CD8-positive, alpha-beta memory T cell (primary cell): ENCODE measurements at regions not wholly inside any gene's neighbourhood (a gene's known extent, or its start where the extent isn't known, plus 50 kb on each side); places are given as distances from the start of the nearest gene placed in this dataset.

ENCODE experiments used
- CTCF ChIA-PET: fragments of 350-600 bp; sonication (Branson Sonifier 250); formaldehyde crosslinking; loops from one replicate; lab custom pipeline; 2021; ENCODE audit warnings: antibody characterized with exemption; lab: Charles Lee
- POLR2A ChIA-PET: fragments of 350-600 bp; sonication (Branson Sonifier 250); formaldehyde crosslinking; loops from one replicate; lab custom pipeline; 2021; ENCODE audit warnings: antibody characterized with exemption; lab: Charles Lee
- DNase-seq, 5 donors: peaks; one replicate each; pipeline versions ENCODE4 v3.0.0 to v3.0.0-alpha.2; 2020 to 2022; ENCODE audit warnings: mixed read lengths in 1 of 5
- H3K27ac ChIP-seq: one replicate; pipeline ENCODE4 v1.7.0; 2013; ENCODE audit warnings: low read depth, mild to moderate bottlenecking, low read length, moderate library complexity
- H3K27me3 ChIP-seq: 2 replicates; pipeline ENCODE4 v1.7.0; 2013; ENCODE audit warnings: low read length, mild to moderate bottlenecking; ENCODE audit not compliant: insufficient read depth, poor library complexity, severe bottlenecking
- H3K36me3 ChIP-seq: 2 replicates; pipeline ENCODE4 v1.7.0; 2013; ENCODE audit warnings: mild to moderate bottlenecking, low read length, moderate library complexity; ENCODE audit not compliant: insufficient read depth
- H3K4me1 ChIP-seq: 2 replicates; pipeline ENCODE4 v1.7.0; 2013; ENCODE audit warnings: mild to moderate bottlenecking, low read length, moderate library complexity; ENCODE audit not compliant: insufficient read depth
- H3K4me3 ChIP-seq: 2 replicates; pipeline ENCODE4 v1.7.0; 2013; ENCODE audit warnings: mild to moderate bottlenecking, low read length
- H3K9me3 ChIP-seq: 2 replicates; pipeline ENCODE4 v1.7.0; 2013; ENCODE audit warnings: mild to moderate bottlenecking, low read length
- H3K27ac Mint-ChIP-seq, 8 donors: one replicate each; pipeline ENCODE4 v1.8.0; 2020 to 2021; ENCODE audit warnings: mixed read lengths in 8 of 8, mild to moderate bottlenecking in 6 of 8, inconsistent platforms in 3 of 8, moderate library complexity in 3 of 8
- H3K27me3 Mint-ChIP-seq, 2 donors: one replicate each; pipeline ENCODE4 v1.8.0; 2020 to 2021; ENCODE audit warnings: mixed read lengths in 2 of 2, mild to moderate bottlenecking in 1 of 2, moderate library complexity in 1 of 2
- H3K36me3 Mint-ChIP-seq, 3 donors: one replicate each; pipeline ENCODE4 v1.8.0; 2020 to 2021; ENCODE audit warnings: mixed read lengths in 3 of 3, inconsistent platforms in 1 of 3, mild to moderate bottlenecking in 1 of 3
- H3K4me1 Mint-ChIP-seq, 3 donors: one replicate each; pipeline ENCODE4 v1.8.0; 2020 to 2021; ENCODE audit warnings: mixed read lengths in 3 of 3, inconsistent platforms in 1 of 3, mild to moderate bottlenecking in 1 of 3
- H3K4me3 Mint-ChIP-seq, 7 donors: one replicate each; pipeline ENCODE4 v1.8.0; 2020 to 2021; ENCODE audit warnings: mixed read lengths in 7 of 7, mild to moderate bottlenecking in 6 of 7, moderate library complexity in 4 of 7, inconsistent platforms in 2 of 7
- H3K9me3 Mint-ChIP-seq, 5 donors: one replicate each; pipeline ENCODE4 v1.8.0; 2020 to 2022; ENCODE audit warnings: mixed read lengths in 5 of 5, mild to moderate bottlenecking in 3 of 5, moderate library complexity in 2 of 5, inconsistent platforms in 1 of 5

- no peaks in the 10 kb centered on the region for H3K36me3 ChIP-seq
- peaks cover 10 to 11% (median 11%) of the 10 kb centered on the region in 3 donors for H3K4me1 Mint-ChIP-seq
- no peak overlapping the region for H3K4me3 ChIP-seq
- H3K4me1 ChIP-seq: no peaks in the 10 kb centered on the region
- H3K4me3 Mint-ChIP-seq: no peak overlapping the region
- H3K27ac ChIP-seq: no peak overlapping the region
- H3K9me3 Mint-ChIP-seq: peaks cover 0 to 7% (median 4%) of the 10 kb centered on the region in 5 donors
- CTCF ChIA-PET: no interaction called here
- H3K27me3 Mint-ChIP-seq: peaks cover 18 to 52% of the 10 kb centered on the region in 2 donors
- H3K27me3 ChIP-seq: no peaks in the 10 kb centered on the region
- H3K9me3 ChIP-seq: no peaks in the 10 kb centered on the region
- no peaks in the 10 kb centered on the region for H3K36me3 Mint-ChIP-seq
- POLR2A ChIA-PET: no interaction called here
- no peak for DNase-seq
- no peak overlapping the region for H3K27ac Mint-ChIP-seq
Measured at GRCh38 chr6:125679128-125679527, 70.3 kb upstream of the HEY2 start.

GRCh38 chr6:125679651-125680050 is 69.8 kb upstream of the HEY2 start:
- POLR2A ChIA-PET: no interaction called here
- CTCF ChIA-PET: interaction anchor here (1.0 kb wide), 1 partner anchor 14 kb away, joined by 3 read pairs; no protein-coding TSS in a partner anchor
- Histone ChIP-seq H3K4me3 (no peak overlapping the region), H3K9me3 (no peaks in the 10 kb centered on the region), H3K4me1 (no peaks in the 10 kb centered on the region), H3K36me3 (no peaks in the 10 kb centered on the region), H3K27ac (no peak overlapping the region), H3K27me3 (no peaks in the 10 kb centered on the region)
- H3K4me1 Mint-ChIP-seq: peaks cover 10 to 11% (median 11%) of the 10 kb centered on the region in 3 donors
- H3K4me3 Mint-ChIP-seq: no peak overlapping the region
- DNase-seq: no peak
- no peak overlapping the region for H3K27ac Mint-ChIP-seq
- peaks cover 0 to 7% (median 4%) of the 10 kb centered on the region in 5 donors for H3K9me3 Mint-ChIP-seq
- H3K27me3 Mint-ChIP-seq: peaks cover 18 to 48% of the 10 kb centered on the region in 2 donors
- H3K36me3 Mint-ChIP-seq: no peaks in the 10 kb centered on the region

DNA sequence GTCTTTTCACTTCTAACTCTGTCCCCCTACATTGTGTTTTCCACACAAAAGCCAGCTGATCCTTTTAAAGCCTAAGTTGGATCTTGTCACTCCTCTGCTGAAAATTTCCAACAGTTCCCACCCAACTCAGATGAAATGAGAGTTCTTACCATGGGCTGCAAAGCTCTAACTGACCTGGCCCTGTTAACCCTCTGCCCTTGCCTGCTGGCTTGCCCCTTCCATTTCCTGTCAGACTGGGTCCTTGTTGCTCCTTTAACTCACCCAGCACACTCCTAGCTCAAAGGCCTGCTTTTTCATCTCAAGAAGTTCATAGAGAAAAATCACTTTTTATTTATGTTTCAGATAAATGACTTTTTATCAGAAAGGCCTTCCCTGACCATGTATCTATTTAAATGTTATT is 66.5 kb upstream of the HEY2 start:
- POLR2A ChIA-PET: interaction anchor here (0.6 kb wide), 1 partner anchor 579 kb away, joined by 7 read pairs; no protein-coding TSS in a partner anchor
- Mint-ChIP-seq H3K36me3 (peaks cover 0 to 2% (median 0%) of the 10 kb centered on the region in 3 donors), H3K27me3 (peaks cover 14 to 47% of the 10 kb centered on the region in 2 donors), H3K4me3 (no peak overlapping the region), H3K4me1 (peaks cover 10 to 11% (median 11%) of the 10 kb centered on the region in 3 donors), H3K9me3 (peaks cover 2 to 13% (median 7%) of the 10 kb centered on the region in 5 donors), H3K27ac (no peak overlapping the region)
- DNase-seq: no peak
- no peak overlapping the region for H3K27ac ChIP-seq
- no peaks in the 10 kb centered on the region for H3K36me3 ChIP-seq
- H3K27me3 ChIP-seq: peaks cover 4% of the 10 kb centered on the region
- no peaks in the 10 kb centered on the region for H3K4me1 ChIP-seq
- H3K9me3 ChIP-seq: no peaks in the 10 kb centered on the region
- CTCF ChIA-PET: no interaction called here
- H3K4me3 ChIP-seq: no peak overlapping the region

DNA sequence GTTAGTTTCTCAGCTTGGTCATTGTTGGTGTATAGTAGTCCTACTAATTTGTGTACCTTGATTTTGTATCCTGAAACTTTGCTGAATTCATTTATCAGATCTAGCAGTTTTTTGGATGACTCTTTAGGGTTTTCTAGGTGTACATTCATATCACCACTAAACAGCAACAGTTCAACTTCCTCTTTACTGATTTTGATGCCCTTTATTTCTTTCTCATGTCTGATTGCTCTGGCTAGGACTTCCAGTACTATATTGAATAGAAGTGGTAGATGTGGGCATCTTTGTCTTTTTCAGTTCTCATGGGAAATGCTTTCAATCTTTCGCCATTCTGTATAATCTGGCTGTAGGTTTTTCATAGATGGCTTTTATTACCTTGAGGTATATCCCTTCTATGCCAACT is 61.3 kb upstream of the HEY2 start:
- Mint-ChIP-seq H3K9me3 (peaks cover 17 to 29% (median 25%) of the 10 kb centered on the region in 5 donors), H3K27me3 (peaks cover 13 to 57% of the 10 kb centered on the region in 2 donors), H3K27ac (no peak overlapping the region), H3K36me3 (peaks cover 0 to 13% (median 0%) of the 10 kb centered on the region in 3 donors), H3K4me1 (no peaks in the 10 kb centered on the region), H3K4me3 (no peak overlapping the region)
- CTCF ChIA-PET: no interaction called here
- Histone ChIP-seq H3K36me3 (no peaks in the 10 kb centered on the region), H3K9me3 (no peaks in the 10 kb centered on the region), H3K27ac (no peak overlapping the region), H3K4me1 (no peaks in the 10 kb centered on the region), H3K27me3 (peaks cover 4% of the 10 kb centered on the region), H3K4me3 (no peak overlapping the region)
- POLR2A ChIA-PET: no interaction called here
- DNase-seq: no peak

GRCh38 chr6:125693480-125693879 is 56.0 kb upstream of the HEY2 start:
- CTCF ChIA-PET: interaction anchor here (1.2 kb wide), 1 partner anchor 13 kb away, joined by 3 read pairs; no protein-coding TSS in a partner anchor
- H3K36me3 Mint-ChIP-seq: peaks cover 0 to 10% (median 0%) of the 10 kb centered on the region in 3 donors

DNA sequence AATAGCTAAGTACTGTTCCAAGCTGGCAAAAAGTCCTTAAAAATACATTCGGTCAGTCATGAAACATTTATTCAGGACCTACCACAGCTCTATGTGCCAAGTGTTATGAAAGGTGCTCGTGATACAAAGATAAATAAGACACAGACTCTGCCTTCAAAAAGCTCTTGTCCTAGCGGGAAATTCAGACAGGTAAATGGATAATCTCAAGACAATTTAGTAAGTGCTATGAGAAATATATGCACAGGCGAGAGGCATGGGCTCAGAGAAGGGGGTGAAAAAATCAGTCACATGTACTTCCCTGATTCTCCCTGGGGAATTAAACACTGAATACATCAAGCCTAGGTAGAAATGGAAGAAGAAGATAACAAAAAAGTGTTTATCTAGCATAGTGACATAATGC is 49.8 kb upstream of the HEY2 start:
- ChIA-PET CTCF (no interaction called here), POLR2A (no interaction called here)
- DNase-seq: no peak
- H3K27me3 ChIP-seq: no peaks in the 10 kb centered on the region
- H3K27me3 Mint-ChIP-seq: peaks cover 1 to 37% of the 10 kb centered on the region in 2 donors
- no peak overlapping the region for H3K4me3 ChIP-seq
- H3K36me3 Mint-ChIP-seq: no peaks in the 10 kb centered on the region
- no peak overlapping the region for H3K27ac ChIP-seq
- no peaks in the 10 kb centered on the region for H3K4me1 ChIP-seq
- no peaks in the 10 kb centered on the region for H3K4me1 Mint-ChIP-seq
- no peaks in the 10 kb centered on the region for H3K36me3 ChIP-seq
- H3K27ac Mint-ChIP-seq: no peak overlapping the region
- H3K9me3 Mint-ChIP-seq: peaks cover 0 to 3% (median 0%) of the 10 kb centered on the region in 5 donors
- no peaks in the 10 kb centered on the region for H3K9me3 ChIP-seq
- H3K4me3 Mint-ChIP-seq: no peak overlapping the region

More at GRCh38 chr6:125693480-125693879, 56.0 kb upstream of the HEY2 start:
- H3K4me1 Mint-ChIP-seq: no peaks in the 10 kb centered on the region
- no peak overlapping the region for H3K27ac ChIP-seq
- H3K9me3 ChIP-seq: no peaks in the 10 kb centered on the region
- H3K4me3 ChIP-seq: no peak overlapping the region
- H3K4me3 Mint-ChIP-seq: no peak overlapping the region
- no peak for DNase-seq
- peaks cover 16 to 22% (median 20%) of the 10 kb centered on the region in 5 donors for H3K9me3 Mint-ChIP-seq
- H3K4me1 ChIP-seq: no peaks in the 10 kb centered on the region
- peaks cover 14 to 71% of the 10 kb centered on the region in 2 donors for H3K27me3 Mint-ChIP-seq
- no peaks in the 10 kb centered on the region for H3K36me3 ChIP-seq
- H3K27me3 ChIP-seq: no peaks in the 10 kb centered on the region
- POLR2A ChIA-PET: no interaction called here
- no peak overlapping the region for H3K27ac Mint-ChIP-seq
